HG02870 (cell line): ENCODE measurements at regions not wholly inside any gene's neighbourhood (a gene's known extent, or its start where the extent isn't known, plus 50 kb on each side); places are given as distances from the start of the nearest gene placed in this dataset.
"Not testable (repeated sequence)": the region's sequence is repeated elsewhere in the genome, so short reads cannot be mapped to it uniquely, and the experiment has no call there.

Source experiments
- ATAC-seq: cut with Tn5 transposase; IDR thresholded peaks from one replicate; pipeline ENCODE4 v1.9.1; 2021; ENCODE audit warnings: mild to moderate bottlenecking, moderate library complexity; ENCODE audit not compliant: unreplicated experiment

- ATAC-seq: no peak
Observed at GRCh38 chr1:221023482-221023881, 144.2 kb downstream of the HLX start.

- no peak for ATAC-seq
Observed at GRCh38 chr1:221025501-221025900, 146.3 kb downstream of the HLX start.

GRCh38 chr1:221025956-221026355, 146.7 kb downstream of the HLX start:
- ATAC-seq: no peak

- ATAC-seq: no peak
Observed at GRCh38 chr1:221029981-221030649, 150.9 kb downstream of the HLX start.

- ATAC-seq: no peak
Observed at GRCh38 chr1:221030990-221031389, 151.7 kb downstream of the HLX start.

GRCh38 chr1:221031458-221032203, 152.4 kb downstream of the HLX start:
- ATAC-seq: no peak

GRCh38 chr1:221032204-221032585, 153.0 kb downstream of the HLX start:
- no peak for ATAC-seq

GRCh38 chr1:221032637-221033280, 153.5 kb downstream of the HLX start:
- ATAC-seq: no peak

- ATAC-seq: no peak
Observed at GRCh38 chr1:221035662-221036153, 156.5 kb downstream of the HLX start.

- no peak for ATAC-seq
Observed at GRCh38 chr1:221039616-221040015, 160.4 kb downstream of the HLX start.

GRCh38 chr1:221040101-221040500, 160.9 kb downstream of the HLX start:
- no peak for ATAC-seq

- no peak for ATAC-seq
Observed at GRCh38 chr1:221040691-221041285, 161.5 kb downstream of the HLX start.

- ATAC-seq: no peak
Observed at GRCh38 chr1:221044538-221044937, 165.3 kb downstream of the HLX start.

- ATAC-seq: no peak
Observed at GRCh38 chr1:221045151-221045550, 165.9 kb downstream of the HLX start.

- ATAC-seq: peak; percentile 86
Observed at GRCh38 chr1:221045842-221046831, 166.9 kb downstream of the HLX start.

- not testable (repeated sequence) for ATAC-seq
Observed at GRCh38 chr1:221051391-221051790, 172.1 kb downstream of the HLX start.

GRCh38 chr1:221053889-221054288, 174.6 kb downstream of the HLX start:
- ATAC-seq: no peak

- no peak for ATAC-seq
Observed at GRCh38 chr1:221059506-221059905, 180.3 kb downstream of the HLX start.

GRCh38 chr1:221063651-221064050, 184.4 kb downstream of the HLX start:
- no peak for ATAC-seq

- ATAC-seq: no peak
Observed at GRCh38 chr1:221066351-221067001, 187.2 kb downstream of the HLX start.
